T-helper 17 cell (primary cell): ENCODE measurements at regions not wholly inside any gene's neighbourhood (a gene's known extent, or its start where the extent isn't known, plus 50 kb on each side); places are given as distances from the start of the nearest gene placed in this dataset.

Source experiments
- ATAC-seq: fragments of 150-1000 bp; cut with Tn5 transposase; 2 replicates; pipeline ENCODE4 v1.10.0; 2021; ENCODE audit warnings: mild to moderate bottlenecking, moderate library complexity
- DNase-seq, 3 donors: peaks; one replicate each; pipeline versions ENCODE4 v3.0.0 to v3.0.0-alpha.2; 2020 to 2021
- H3K9me3 ChIP-seq: one replicate; pipeline ENCODE4 v1.7.0; 2013; ENCODE audit warnings: low read length, mild to moderate bottlenecking; ENCODE audit not compliant: control insufficient read depth, poor library complexity, severe bottlenecking
- H3K27ac Mint-ChIP-seq: one replicate; pipeline ENCODE4 v1.8.0; 2022; ENCODE audit warnings: mild to moderate bottlenecking, moderate library complexity, mixed read lengths
- H3K27me3 Mint-ChIP-seq: one replicate; pipeline ENCODE4 v1.8.0; 2022; ENCODE audit warnings: mixed read lengths
- H3K36me3 Mint-ChIP-seq: one replicate; pipeline ENCODE4 v1.8.0; 2022; ENCODE audit warnings: low read depth, mixed read lengths
- H3K4me1 Mint-ChIP-seq: one replicate; pipeline ENCODE4 v1.8.0; 2022; ENCODE audit warnings: mild to moderate bottlenecking, mixed read lengths
- H3K4me3 Mint-ChIP-seq: one replicate; pipeline ENCODE4 v1.8.0; 2022; ENCODE audit warnings: mild to moderate bottlenecking, moderate library complexity, mixed read lengths

DNA sequence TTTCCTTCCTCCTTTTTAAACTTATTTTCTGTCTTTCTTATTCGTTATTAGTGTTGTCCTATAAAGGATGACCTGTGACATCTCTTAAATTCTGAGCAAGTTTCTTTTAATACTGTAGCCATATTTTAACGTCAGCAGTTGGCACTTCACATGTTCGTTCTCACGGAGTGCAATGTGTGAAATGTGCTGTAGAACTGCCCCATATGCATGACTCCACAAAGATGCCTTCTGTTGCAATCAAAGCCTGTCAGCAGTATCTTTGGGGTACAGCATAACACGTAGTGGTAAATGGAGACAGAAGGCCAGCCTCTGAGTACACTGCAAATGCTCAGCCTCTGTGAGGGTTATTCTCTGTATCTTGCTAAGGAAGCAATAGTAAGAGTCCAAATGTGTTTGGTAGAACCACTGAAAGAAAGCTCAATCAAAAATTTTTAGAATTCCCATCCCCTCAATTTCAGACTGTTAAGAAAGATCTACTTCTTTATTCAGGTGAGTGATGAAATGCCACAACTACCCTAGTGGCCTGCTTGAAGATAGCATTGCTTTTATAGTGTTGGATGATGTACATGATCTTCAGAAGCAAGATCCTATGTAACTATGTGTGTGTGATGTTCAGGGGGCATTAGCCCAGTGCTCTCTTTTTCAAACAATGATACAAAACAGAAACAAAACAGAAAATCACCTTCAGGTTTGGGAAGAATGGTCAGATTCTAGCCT, 277.7 kb downstream of the TMEM167A start:
- no peak overlapping the region for H3K4me3 Mint-ChIP-seq
- no peak for DNase-seq
- H3K27me3 Mint-ChIP-seq, result peaks cover 5% of the 10 kb centered on the region
- H3K27ac Mint-ChIP-seq, result no peak overlapping the region
- no peaks in the 10 kb centered on the region for H3K9me3 ChIP-seq
- H3K4me1 Mint-ChIP-seq, result peaks cover 2% of the 10 kb centered on the region
- no peaks in the 10 kb centered on the region for H3K36me3 Mint-ChIP-seq
- ATAC-seq, result no peak

DNA sequence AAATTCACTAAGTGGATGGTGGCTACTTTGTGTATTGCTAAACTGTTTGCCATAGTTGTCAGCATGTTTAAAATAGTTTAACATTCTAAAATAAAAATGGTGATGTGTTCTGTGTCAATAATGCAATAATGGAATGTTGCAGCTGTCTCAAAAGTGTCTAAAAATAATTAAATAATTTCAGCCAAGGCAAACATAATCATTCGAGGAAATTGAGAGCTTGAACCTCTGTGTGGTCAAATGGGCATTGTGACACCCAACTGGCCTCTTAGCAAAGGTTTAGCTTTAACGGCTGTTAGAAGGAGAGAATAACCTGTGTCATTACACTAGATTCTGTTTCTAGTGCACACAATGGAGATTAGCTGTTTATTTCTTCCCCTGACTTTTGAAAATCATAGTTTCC, 278.5 kb downstream of the TMEM167A start:
- H3K27me3 Mint-ChIP-seq, result peaks cover 5% of the 10 kb centered on the region
- ATAC-seq, result no peak

DNA sequence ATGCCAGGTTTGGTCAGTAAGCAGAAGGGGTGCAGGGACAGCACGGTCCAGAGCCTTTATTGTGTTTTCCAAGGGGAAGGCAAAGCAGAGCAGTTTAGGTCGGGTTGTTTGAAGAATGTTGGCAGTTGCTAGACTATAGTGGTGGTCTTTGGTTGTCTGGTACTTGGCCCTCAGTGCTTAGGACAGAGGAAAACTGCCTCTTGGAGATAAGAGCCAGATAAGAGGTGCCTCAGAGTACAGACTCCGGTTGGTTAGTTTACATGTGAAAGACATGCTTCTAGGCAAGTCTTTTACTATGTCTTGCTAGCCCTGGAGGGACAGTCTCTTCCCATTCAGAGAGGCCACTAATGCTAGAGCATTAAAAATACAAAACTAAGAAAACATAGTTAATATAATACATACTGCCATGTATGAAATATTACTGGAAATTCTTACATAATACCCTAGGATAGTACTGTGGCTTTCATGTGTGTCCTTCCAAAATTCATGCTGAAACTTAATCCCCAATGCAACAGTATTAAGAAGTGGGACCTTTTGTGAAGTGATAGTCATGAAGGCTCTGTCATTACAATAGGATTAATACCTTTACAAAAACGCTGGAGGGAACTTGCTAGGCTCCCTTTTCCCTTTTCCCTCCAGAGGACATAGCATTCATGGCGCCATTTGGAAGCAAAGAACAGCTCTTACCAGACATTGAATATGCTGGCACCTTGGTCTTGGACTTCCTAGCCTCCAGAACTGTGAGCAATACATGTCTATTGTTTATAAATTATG, 280.4 kb downstream of the TMEM167A start:
- Mint-ChIP-seq H3K27me3 (peaks cover 5% of the 10 kb centered on the region), H3K4me3 (no peak overlapping the region), H3K27ac (no peak overlapping the region), H3K4me1 (peaks cover 2% of the 10 kb centered on the region), H3K36me3 (no peaks in the 10 kb centered on the region)
- ATAC-seq (no peak), DNase-seq (no peak)
- H3K9me3 ChIP-seq, result no peaks in the 10 kb centered on the region

More for the DNA sequence above, 278.5 kb downstream of the TMEM167A start:
- H3K4me1 Mint-ChIP-seq, result peaks cover 2% of the 10 kb centered on the region
- no peaks in the 10 kb centered on the region for H3K36me3 Mint-ChIP-seq
- H3K4me3 Mint-ChIP-seq, result no peak overlapping the region
- DNase-seq, result no peak
- H3K27ac Mint-ChIP-seq, result no peak overlapping the region
- no peaks in the 10 kb centered on the region for H3K9me3 ChIP-seq

DNA sequence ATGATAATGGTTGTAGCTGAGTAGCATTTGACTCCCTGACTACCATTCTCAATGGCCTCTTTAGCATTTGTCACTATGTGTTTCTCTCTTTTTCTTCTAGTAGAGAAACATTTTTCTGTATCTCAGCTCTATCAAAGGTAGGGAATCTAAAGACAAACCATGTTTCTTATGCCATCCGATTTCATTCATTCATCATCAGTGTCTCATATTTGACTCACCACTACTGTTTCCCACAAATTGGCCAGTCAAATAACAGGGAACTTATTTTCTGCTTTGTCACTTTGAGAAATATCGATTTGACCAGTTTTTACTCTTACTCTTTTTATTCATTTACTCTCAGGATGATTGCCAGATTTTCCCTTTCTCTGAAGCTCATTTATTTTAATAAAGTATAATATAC, 282.3 kb downstream of the TMEM167A start:
- Mint-ChIP-seq H3K27ac (no peak overlapping the region), H3K4me1 (peaks cover 2% of the 10 kb centered on the region), H3K27me3 (peaks cover 5% of the 10 kb centered on the region), H3K4me3 (no peak overlapping the region), H3K36me3 (peaks cover 2% of the 10 kb centered on the region)
- DNase-seq (no peak), ATAC-seq (no peak)
- no peaks in the 10 kb centered on the region for H3K9me3 ChIP-seq

DNA sequence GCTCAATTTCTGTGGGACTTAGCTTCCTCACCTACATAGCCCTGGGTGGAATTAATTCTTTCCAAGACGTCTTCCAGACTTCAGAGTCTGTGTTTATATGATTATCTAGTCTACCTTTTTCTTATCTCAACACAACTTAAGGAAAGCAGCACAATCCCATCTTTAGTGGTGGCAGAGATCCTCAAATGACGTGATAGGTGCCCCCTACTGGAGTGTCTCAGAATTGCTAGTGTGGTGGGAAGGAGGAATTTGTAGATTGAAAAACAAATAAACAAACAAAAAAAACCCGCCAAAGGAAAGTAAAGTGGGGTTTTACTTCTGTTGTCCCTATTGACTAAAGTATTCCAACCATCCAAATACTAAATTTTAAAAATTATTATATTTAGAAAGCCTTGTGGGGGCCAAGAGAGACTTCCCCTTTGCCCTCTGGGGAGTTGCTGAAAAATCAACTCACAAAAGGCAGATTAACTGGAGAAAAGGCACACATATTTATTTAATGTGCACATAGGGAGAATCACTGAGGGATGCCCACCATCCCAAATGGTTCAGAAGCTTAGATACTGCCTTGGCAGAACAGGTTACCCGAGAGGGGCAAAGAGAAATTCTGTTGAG, 283.3 kb downstream of the TMEM167A start:
- peak in 1 of 3 donors; percentile 32 for DNase-seq
- Mint-ChIP-seq H3K27me3 (peaks cover 5% of the 10 kb centered on the region), H3K27ac (no peak overlapping the region), H3K4me3 (no peak overlapping the region), H3K36me3 (peaks cover 2% of the 10 kb centered on the region), H3K4me1 (peaks cover 2% of the 10 kb centered on the region)
- no peak for ATAC-seq
- no peaks in the 10 kb centered on the region for H3K9me3 ChIP-seq

DNA sequence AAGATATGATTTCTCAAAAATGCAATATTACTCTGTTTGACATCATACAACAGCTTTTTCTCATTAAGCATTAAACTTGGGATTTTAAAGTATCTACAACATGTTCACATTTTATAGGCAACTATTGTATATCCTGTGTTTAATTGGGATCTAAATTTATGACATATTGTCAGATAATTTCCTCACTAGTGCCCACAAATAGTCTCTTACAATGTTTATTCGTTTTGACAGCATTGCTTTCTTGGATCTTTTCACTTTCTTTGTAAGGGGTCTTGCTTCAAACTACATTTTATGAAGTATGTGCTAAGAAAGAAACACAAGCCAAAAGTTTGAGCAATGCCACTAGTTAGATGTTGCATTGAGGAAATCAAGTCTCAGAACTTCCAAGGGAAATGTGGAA, 285.1 kb downstream of the TMEM167A start:
- Mint-ChIP-seq H3K27me3 (peaks cover 5% of the 10 kb centered on the region), H3K27ac (no peak overlapping the region), H3K36me3 (peaks cover 2% of the 10 kb centered on the region), H3K4me3 (no peak overlapping the region), H3K4me1 (peaks cover 2% of the 10 kb centered on the region)
- no peaks in the 10 kb centered on the region for H3K9me3 ChIP-seq
- DNase-seq, result no peak
- no peak for ATAC-seq

DNA sequence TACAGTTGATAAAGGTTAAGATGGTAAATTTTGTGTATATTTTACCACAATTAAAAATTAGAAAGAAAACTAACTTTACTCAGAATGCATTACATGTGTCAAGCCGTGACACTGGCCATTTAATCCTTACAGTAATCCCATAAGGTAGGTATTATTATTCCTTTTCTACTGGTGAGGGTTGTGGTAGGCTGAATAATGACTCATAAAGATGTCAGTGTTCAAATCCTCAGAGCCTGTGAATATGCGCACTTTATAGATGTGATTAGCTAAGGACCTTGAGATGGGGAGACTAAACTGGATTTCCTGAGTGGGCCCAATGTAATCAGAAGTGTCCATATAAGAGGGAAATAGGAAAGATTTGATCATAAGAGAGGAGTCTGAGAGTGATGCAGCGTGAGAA, 288.1 kb downstream of the TMEM167A start:
- ATAC-seq (no peak), DNase-seq (no peak)
- H3K9me3 ChIP-seq, result no peaks in the 10 kb centered on the region
- Mint-ChIP-seq H3K36me3 (peaks cover 2% of the 10 kb centered on the region), H3K4me3 (no peak overlapping the region), H3K27me3 (no peaks in the 10 kb centered on the region), H3K4me1 (peaks cover 2% of the 10 kb centered on the region), H3K27ac (no peak overlapping the region)

DNA sequence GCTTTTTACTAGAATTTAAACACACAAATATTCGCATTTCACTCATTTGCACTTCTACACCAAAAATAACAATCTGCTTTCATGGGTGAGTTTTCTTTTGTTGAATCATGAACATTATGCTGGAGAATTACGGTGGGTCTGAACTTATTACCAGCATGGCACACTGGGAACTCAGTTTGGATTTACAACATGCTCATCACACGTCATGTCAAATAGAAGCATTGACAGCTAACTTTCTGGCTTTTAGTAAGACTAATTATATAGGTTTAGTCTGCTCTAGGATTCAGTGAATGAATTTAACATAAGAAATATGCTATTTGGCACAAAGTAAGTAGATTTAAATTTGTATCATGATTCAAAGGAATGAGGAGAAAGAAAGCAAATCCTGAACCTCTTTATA, 290.4 kb downstream of the TMEM167A start:
- H3K36me3 Mint-ChIP-seq, result peaks cover 2% of the 10 kb centered on the region
- no peak overlapping the region for H3K27ac Mint-ChIP-seq
- H3K4me3 Mint-ChIP-seq, result no peak overlapping the region

DNA sequence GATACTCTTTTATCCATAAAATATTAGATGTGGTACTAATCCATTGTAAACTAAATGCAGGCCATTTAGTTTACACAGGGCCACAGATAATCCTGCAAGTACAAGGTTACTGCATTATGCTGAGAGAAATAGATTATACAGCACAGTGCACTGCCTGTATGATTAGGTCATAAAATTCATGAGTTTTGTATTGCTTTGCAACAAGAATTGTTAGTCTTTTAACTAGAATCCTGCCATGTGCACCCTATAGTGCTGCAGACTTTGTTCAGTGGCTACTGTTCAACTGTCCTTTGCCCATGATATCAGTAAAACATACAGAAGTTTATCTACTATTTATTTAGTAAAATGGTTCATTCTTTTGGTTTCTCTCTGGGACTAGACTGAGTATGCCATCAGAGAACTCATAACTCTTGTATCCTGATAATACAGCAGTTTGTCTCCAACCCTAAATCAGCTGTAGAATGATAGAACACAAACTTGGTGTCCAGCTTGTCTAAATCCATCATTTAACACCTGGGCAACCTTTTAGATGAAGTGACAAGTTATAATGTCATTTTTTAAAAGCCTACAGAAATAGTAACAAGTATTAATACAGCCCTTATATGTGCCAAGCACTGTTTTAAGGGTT, 291.2 kb downstream of the TMEM167A start:
- Mint-ChIP-seq H3K4me3 (no peak overlapping the region), H3K27ac (no peak overlapping the region), H3K36me3 (no peaks in the 10 kb centered on the region), H3K4me1 (no peaks in the 10 kb centered on the region), H3K27me3 (no peaks in the 10 kb centered on the region)
- ATAC-seq (no peak), DNase-seq (no peak)
- H3K9me3 ChIP-seq, result no peaks in the 10 kb centered on the region

More for the DNA sequence above, 290.4 kb downstream of the TMEM167A start:
- no peaks in the 10 kb centered on the region for H3K9me3 ChIP-seq
- Mint-ChIP-seq H3K4me1 (no peaks in the 10 kb centered on the region), H3K27me3 (no peaks in the 10 kb centered on the region)
- DNase-seq, result no peak
- no peak for ATAC-seq

DNA sequence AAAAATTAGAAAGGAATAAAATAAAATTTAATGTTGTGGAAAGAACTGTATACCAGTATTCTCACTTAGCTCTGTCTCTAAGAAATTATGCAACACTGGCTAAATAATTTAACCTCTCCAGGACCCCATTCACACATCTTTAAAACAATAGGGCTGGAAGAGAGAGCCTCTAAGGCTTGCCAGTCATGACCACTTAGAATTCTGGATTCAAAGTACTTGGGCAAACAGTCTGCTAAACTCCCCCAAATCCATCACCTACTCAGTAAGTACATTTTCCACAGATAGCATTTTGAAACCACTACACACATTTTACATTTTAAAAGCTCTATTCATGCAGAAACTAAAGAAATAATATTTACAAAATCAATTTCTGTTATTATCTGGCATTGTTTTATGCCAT, 291.7 kb downstream of the TMEM167A start:
- DNase-seq (no peak), ATAC-seq (no peak)
- Mint-ChIP-seq H3K27ac (no peak overlapping the region), H3K4me1 (no peaks in the 10 kb centered on the region), H3K4me3 (no peak overlapping the region), H3K36me3 (no peaks in the 10 kb centered on the region), H3K27me3 (no peaks in the 10 kb centered on the region)
- no peaks in the 10 kb centered on the region for H3K9me3 ChIP-seq

DNA sequence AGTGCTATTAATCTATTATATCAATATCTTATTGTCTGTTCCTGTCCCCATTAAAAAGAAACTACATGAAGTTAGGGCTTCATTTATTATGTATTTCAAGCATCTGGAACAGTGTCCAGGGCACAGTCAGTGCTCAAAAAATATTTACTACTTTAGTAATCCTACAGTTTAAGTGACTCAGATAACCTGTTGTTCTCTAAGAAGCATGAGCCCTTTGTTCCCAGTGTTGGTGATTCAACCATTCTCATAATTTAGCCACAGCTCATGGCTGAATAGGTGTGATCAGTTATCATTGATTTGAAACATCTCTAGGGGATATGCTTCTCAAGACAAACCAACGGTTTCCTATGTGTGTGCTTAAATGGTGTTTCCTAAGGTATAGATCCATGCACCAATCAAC, 292.7 kb downstream of the TMEM167A start:
- no peaks in the 10 kb centered on the region for H3K9me3 ChIP-seq
- Mint-ChIP-seq H3K36me3 (no peaks in the 10 kb centered on the region), H3K27ac (no peak overlapping the region), H3K4me1 (no peaks in the 10 kb centered on the region), H3K4me3 (no peak overlapping the region), H3K27me3 (no peaks in the 10 kb centered on the region)
- ATAC-seq (no peak), DNase-seq (no peak)

DNA sequence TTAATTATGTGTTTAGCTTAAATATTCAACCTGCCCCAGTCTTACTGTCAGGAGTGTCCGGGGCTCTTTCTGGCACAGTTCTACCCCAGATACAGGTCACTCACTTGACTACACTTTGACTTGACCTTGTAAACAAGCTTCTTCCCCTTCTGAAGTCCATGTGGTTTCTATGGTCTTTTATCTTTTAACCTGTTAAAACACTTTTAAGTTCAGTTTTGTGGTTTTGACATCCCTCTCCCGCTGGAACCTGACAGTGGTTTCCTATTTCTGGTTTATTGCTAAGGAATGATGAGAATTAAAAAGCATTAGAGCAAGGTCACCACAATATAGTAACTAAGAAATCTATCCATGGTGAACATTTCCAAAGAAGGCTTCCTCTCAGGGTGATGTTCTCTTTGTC, 300.1 kb downstream of the TMEM167A start:
- DNase-seq, result no peak
- H3K4me3 Mint-ChIP-seq, result no peak overlapping the region
- H3K36me3 Mint-ChIP-seq, result peaks cover 2% of the 10 kb centered on the region
- no peak for ATAC-seq
- peaks cover 18% of the 10 kb centered on the region for H3K27me3 Mint-ChIP-seq
- H3K27ac Mint-ChIP-seq, result no peak overlapping the region
- H3K9me3 ChIP-seq, result no peaks in the 10 kb centered on the region
- peaks cover 7% of the 10 kb centered on the region for H3K4me1 Mint-ChIP-seq

DNA sequence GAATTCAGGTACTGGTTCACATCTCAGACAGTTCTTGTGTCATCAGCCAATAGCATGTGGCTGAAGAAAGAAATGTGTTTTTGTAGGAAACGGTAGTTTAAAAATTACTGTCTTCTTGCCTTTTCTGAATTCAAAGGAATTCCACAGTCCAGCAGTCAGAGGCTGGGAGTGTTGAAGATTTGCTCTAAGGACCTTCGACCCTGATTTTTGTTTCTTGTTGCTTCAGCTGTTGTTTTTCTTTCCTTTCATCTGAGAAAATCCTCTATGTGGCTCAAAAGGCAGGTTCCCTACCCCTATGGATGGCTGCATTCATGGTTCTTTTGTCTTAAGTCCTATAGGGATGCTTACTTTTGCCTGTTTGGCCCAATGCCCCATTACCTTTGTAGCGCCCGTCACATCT, 304.9 kb downstream of the TMEM167A start:
- peaks cover 11% of the 10 kb centered on the region for H3K27me3 Mint-ChIP-seq
- no peak overlapping the region for H3K4me3 Mint-ChIP-seq
- peaks cover 7% of the 10 kb centered on the region for H3K4me1 Mint-ChIP-seq
- no peak overlapping the region for H3K27ac Mint-ChIP-seq
- H3K36me3 Mint-ChIP-seq, result peaks cover 2% of the 10 kb centered on the region
- ATAC-seq (no peak), DNase-seq (no peak)
- no peaks in the 10 kb centered on the region for H3K9me3 ChIP-seq
